ENCODE measurements at regions not wholly inside any gene's neighbourhood (a gene's known extent, or its start where the extent isn't known, plus 50 kb on each side); places are given as distances from the start of the nearest gene placed in this dataset.

- H3K27ac ChIP-seq, result no peak overlapping the region
- DNase-seq (ENCODE audit: low spot score), result no peak
- POLR2A ChIA-PET (ENCODE audit: low non-redundant PET), result no interaction called here
- CTCF ChIA-PET, result interaction anchor here (0.6 to 0.7 kb wide), 2 partner anchors 384 to 737 kb away, joined by 3 read pairs; no protein-coding TSS in a partner anchor
- no peak for TF ChIP-seq CTCF (conservative IDR thresholded peaks at IDR 0.05; ENCODE audit: low read depth)
These were observed 141.5 kb downstream of the CAND1 start for GRCh38 chr12:67410667-67411067.

GRCh38 chr12:67411562-67411961 is 142.4 kb downstream of the CAND1 start:
- DNase-seq (ENCODE audit: low spot score), result no peak
- ChIA-PET CTCF (interaction anchor here (0.6 kb wide), 1 partner anchor 737 kb away, joined by 3 read pairs; no protein-coding TSS in a partner anchor), POLR2A (ENCODE audit: low non-redundant PET) (no interaction called here)
- TF ChIP-seq CTCF (conservative IDR thresholded peaks at IDR 0.05; ENCODE audit: low read depth), result no peak
- no peak overlapping the region for H3K27ac ChIP-seq

- peak; percentile 49 for DNase-seq (ENCODE audit: low spot score)
- TF ChIP-seq CTCF (conservative IDR thresholded peaks at IDR 0.05; ENCODE audit: low read depth), result no peak
- ChIA-PET POLR2A (ENCODE audit: low non-redundant PET) (no interaction called here), CTCF (interaction anchor here (1.0 kb wide), 1 partner anchor 58 kb away, joined by 3 read pairs; no protein-coding TSS in a partner anchor)
- H3K27ac ChIP-seq, result no peak overlapping the region
These were observed 144.4 kb downstream of the CAND1 start for GRCh38 chr12:67413577-67413976.

- POLR2A ChIA-PET (ENCODE audit: low non-redundant PET), result no interaction called here
These were observed 145.0 kb downstream of the CAND1 start for GRCh38 chr12:67414011-67414715.

GRCh38 chr12:67415473-67415872 is 146.3 kb downstream of the CAND1 start:
- ChIA-PET POLR2A (ENCODE audit: low non-redundant PET) (no interaction called here), CTCF (no interaction called here)
- no peak for DNase-seq (ENCODE audit: low spot score)
- TF ChIP-seq CTCF (conservative IDR thresholded peaks at IDR 0.05; ENCODE audit: low read depth), result no peak
- no peak overlapping the region for H3K27ac ChIP-seq

More at GRCh38 chr12:67414011-67414715, 145.0 kb downstream of the CAND1 start:
- CTCF ChIA-PET, result interaction anchor here (1.0 kb wide), 1 partner anchor 58 kb away, joined by 3 read pairs; no protein-coding TSS in a partner anchor
- no peak for DNase-seq (ENCODE audit: low spot score)
- no peak overlapping the region for H3K27ac ChIP-seq
- TF ChIP-seq CTCF (conservative IDR thresholded peaks at IDR 0.05; ENCODE audit: low read depth), result no peak

- no peak for DNase-seq (ENCODE audit: low spot score)
- ChIA-PET CTCF (interaction anchor here (0.6 kb wide), 1 partner anchor 217 kb away, joined by 3 read pairs; no protein-coding TSS in a partner anchor), POLR2A (ENCODE audit: low non-redundant PET) (no interaction called here)
- TF ChIP-seq CTCF (conservative IDR thresholded peaks at IDR 0.05; ENCODE audit: low read depth), result no peak
- H3K27ac ChIP-seq, result no peak overlapping the region
These were observed 150.7 kb downstream of the CAND1 start for GRCh38 chr12:67419810-67420209.

Measured in RWPE1 (cell line).